Activated T-helper 2 cell treated with anti-CD3 and anti-CD28 coated beads, Interferon-gamma antibody, Interleukin-2, Interleukin-4, amounts not matched to agents 10 μg/mL and 5 μg/mL and 100 μg/mL, durations not matched to agents 14 hours and 24 hours and 36 hours (primary cell): ENCODE measurements at regions not wholly inside any gene's neighbourhood (a gene's known extent, or its start where the extent isn't known, plus 50 kb on each side); places are given as distances from the start of the nearest gene placed in this dataset.

Experiments used
- DNase-seq: peaks from one replicate; pipeline ENCODE4 v3.0.0; 2021; ENCODE audit warnings: low spot score
- H3K27ac Mint-ChIP-seq: one replicate; pipeline ENCODE4 v1.8.0; 2021; ENCODE audit warnings: mixed read lengths
- H3K27me3 Mint-ChIP-seq: one replicate; pipeline ENCODE4 v1.8.0; 2021; ENCODE audit warnings: low read depth, mixed read lengths
- H3K36me3 Mint-ChIP-seq: one replicate; pipeline ENCODE4 v1.8.0; 2021; ENCODE audit warnings: low read depth, mixed read lengths
- H3K4me1 Mint-ChIP-seq: one replicate; pipeline ENCODE4 v1.8.0; 2021; ENCODE audit warnings: low read depth, mixed read lengths
- H3K4me3 Mint-ChIP-seq: one replicate; pipeline ENCODE4 v1.8.0; 2021; ENCODE audit warnings: low read depth, mild to moderate bottlenecking, moderate library complexity, mixed read lengths
- H3K9me3 Mint-ChIP-seq: one replicate; pipeline ENCODE4 v1.8.0; 2021; ENCODE audit warnings: mixed read lengths
- intact Hi-C: fragments of 100-400 bp; cut with micrococcal nuclease; formaldehyde crosslinking; loops from one replicate; pipeline ENCODE4 v1.15.1; 2023

- H3K9me3 Mint-ChIP-seq: no peaks in the 10 kb centered on the region
- intact Hi-C loops: no loop called here
- H3K27me3 Mint-ChIP-seq: no peaks in the 10 kb centered on the region
Measured at GRCh38 chr4:137707102-137707620, 174.9 kb upstream of the PCDH18 start.

GRCh38 chr4:137705171-137705783 lies 173.0 kb upstream of the PCDH18 start:
- H3K27me3 Mint-ChIP-seq: no peaks in the 10 kb centered on the region
- no peak overlapping the region for H3K4me3 Mint-ChIP-seq

More at GRCh38 chr4:137707102-137707620, 174.9 kb upstream of the PCDH18 start:
- no peak for DNase-seq
- Mint-ChIP-seq H3K4me3 (no peak overlapping the region), H3K36me3 (no peaks in the 10 kb centered on the region), H3K27ac (no peak overlapping the region), H3K4me1 (no peaks in the 10 kb centered on the region)

GRCh38 chr4:137703195-137703594 lies 170.9 kb upstream of the PCDH18 start:
- no peak for DNase-seq
- H3K36me3 Mint-ChIP-seq: no peaks in the 10 kb centered on the region
- no peaks in the 10 kb centered on the region for H3K9me3 Mint-ChIP-seq
- H3K27ac Mint-ChIP-seq: no peak overlapping the region
- no peak overlapping the region for H3K4me3 Mint-ChIP-seq
- intact Hi-C loops: no loop called here
- H3K4me1 Mint-ChIP-seq: no peaks in the 10 kb centered on the region
- no peaks in the 10 kb centered on the region for H3K27me3 Mint-ChIP-seq

More at GRCh38 chr4:137705171-137705783, 173.0 kb upstream of the PCDH18 start:
- H3K36me3 Mint-ChIP-seq: no peaks in the 10 kb centered on the region
- DNase-seq: no peak
- H3K9me3 Mint-ChIP-seq: no peaks in the 10 kb centered on the region
- intact Hi-C loops: no loop called here
- H3K4me1 Mint-ChIP-seq: no peaks in the 10 kb centered on the region
- H3K27ac Mint-ChIP-seq: no peak overlapping the region

GRCh38 chr4:137702512-137702911 lies 170.2 kb upstream of the PCDH18 start:
- Mint-ChIP-seq H3K4me1 (no peaks in the 10 kb centered on the region), H3K36me3 (no peaks in the 10 kb centered on the region), H3K27me3 (no peaks in the 10 kb centered on the region), H3K9me3 (no peaks in the 10 kb centered on the region), H3K4me3 (no peak overlapping the region), H3K27ac (no peak overlapping the region)
- intact Hi-C loops: no loop called here
- no peak for DNase-seq

- intact Hi-C loops: no loop called here
- Mint-ChIP-seq H3K36me3 (no peaks in the 10 kb centered on the region), H3K4me3 (no peak overlapping the region), H3K27me3 (no peaks in the 10 kb centered on the region), H3K4me1 (no peaks in the 10 kb centered on the region), H3K9me3 (no peaks in the 10 kb centered on the region), H3K27ac (no peak overlapping the region)
- no peak for DNase-seq
Measured at GRCh38 chr4:137701401-137701800, 169.1 kb upstream of the PCDH18 start.

GRCh38 chr4:137700751-137701150 lies 168.5 kb upstream of the PCDH18 start:
- H3K9me3 Mint-ChIP-seq: no peaks in the 10 kb centered on the region
- no peaks in the 10 kb centered on the region for H3K27me3 Mint-ChIP-seq
- intact Hi-C loops: no loop called here
- H3K36me3 Mint-ChIP-seq: no peaks in the 10 kb centered on the region
- no peak overlapping the region for H3K27ac Mint-ChIP-seq
- H3K4me3 Mint-ChIP-seq: no peak overlapping the region
- no peak for DNase-seq
- H3K4me1 Mint-ChIP-seq: no peaks in the 10 kb centered on the region

GRCh38 chr4:137700072-137700471 lies 167.8 kb upstream of the PCDH18 start:
- no peak for DNase-seq
- H3K9me3 Mint-ChIP-seq: no peaks in the 10 kb centered on the region
- intact Hi-C loops: no loop called here
- no peak overlapping the region for H3K27ac Mint-ChIP-seq
- no peaks in the 10 kb centered on the region for H3K27me3 Mint-ChIP-seq
- H3K36me3 Mint-ChIP-seq: no peaks in the 10 kb centered on the region
- H3K4me3 Mint-ChIP-seq: no peak overlapping the region
- H3K4me1 Mint-ChIP-seq: no peaks in the 10 kb centered on the region

- Mint-ChIP-seq H3K4me3 (no peak overlapping the region), H3K4me1 (no peaks in the 10 kb centered on the region), H3K9me3 (no peaks in the 10 kb centered on the region), H3K36me3 (no peaks in the 10 kb centered on the region), H3K27me3 (no peaks in the 10 kb centered on the region), H3K27ac (no peak overlapping the region)
- DNase-seq: no peak
- intact Hi-C loops: no loop called here
Measured at GRCh38 chr4:137694138-137694537, 161.8 kb upstream of the PCDH18 start.

GRCh38 chr4:137693641-137694040 lies 161.3 kb upstream of the PCDH18 start:
- no peak for DNase-seq
- Mint-ChIP-seq H3K4me3 (no peak overlapping the region), H3K36me3 (no peaks in the 10 kb centered on the region), H3K9me3 (no peaks in the 10 kb centered on the region), H3K27me3 (no peaks in the 10 kb centered on the region), H3K27ac (no peak overlapping the region), H3K4me1 (no peaks in the 10 kb centered on the region)
- intact Hi-C loops: no loop called here

GRCh38 chr4:137692205-137692604 lies 159.9 kb upstream of the PCDH18 start:
- no peak overlapping the region for H3K27ac Mint-ChIP-seq
- H3K4me3 Mint-ChIP-seq: no peak overlapping the region
- intact Hi-C loops: no loop called here
- DNase-seq: no peak
- no peaks in the 10 kb centered on the region for H3K27me3 Mint-ChIP-seq
- H3K9me3 Mint-ChIP-seq: no peaks in the 10 kb centered on the region
- no peaks in the 10 kb centered on the region for H3K36me3 Mint-ChIP-seq
- H3K4me1 Mint-ChIP-seq: no peaks in the 10 kb centered on the region

GRCh38 chr4:137688651-137689050 lies 156.4 kb upstream of the PCDH18 start:
- Mint-ChIP-seq H3K4me3 (no peak overlapping the region), H3K27ac (no peak overlapping the region), H3K9me3 (no peaks in the 10 kb centered on the region), H3K4me1 (no peaks in the 10 kb centered on the region), H3K27me3 (no peaks in the 10 kb centered on the region), H3K36me3 (no peaks in the 10 kb centered on the region)
- intact Hi-C loops: no loop called here
- no peak for DNase-seq

- H3K27ac Mint-ChIP-seq: no peak overlapping the region
- H3K36me3 Mint-ChIP-seq: no peaks in the 10 kb centered on the region
- no peak overlapping the region for H3K4me3 Mint-ChIP-seq
- H3K9me3 Mint-ChIP-seq: no peaks in the 10 kb centered on the region
- no peaks in the 10 kb centered on the region for H3K27me3 Mint-ChIP-seq
- DNase-seq: no peak
- no peaks in the 10 kb centered on the region for H3K4me1 Mint-ChIP-seq
- intact Hi-C loops: no loop called here
Measured at GRCh38 chr4:137685357-137685756, 153.1 kb upstream of the PCDH18 start.

- intact Hi-C loops: no loop called here
- Mint-ChIP-seq H3K4me1 (no peaks in the 10 kb centered on the region), H3K4me3 (no peak overlapping the region), H3K9me3 (no peaks in the 10 kb centered on the region), H3K36me3 (no peaks in the 10 kb centered on the region), H3K27ac (no peak overlapping the region), H3K27me3 (no peaks in the 10 kb centered on the region)
- DNase-seq: no peak
Measured at GRCh38 chr4:137681081-137681480, 148.8 kb upstream of the PCDH18 start.

- H3K27me3 Mint-ChIP-seq: no peaks in the 10 kb centered on the region
- no peak for DNase-seq
- H3K4me1 Mint-ChIP-seq: no peaks in the 10 kb centered on the region
- intact Hi-C loops: no loop called here
- H3K36me3 Mint-ChIP-seq: no peaks in the 10 kb centered on the region
- peaks cover 5% of the 10 kb centered on the region for H3K9me3 Mint-ChIP-seq
- no peak overlapping the region for H3K4me3 Mint-ChIP-seq
- H3K27ac Mint-ChIP-seq: no peak overlapping the region
Measured at GRCh38 chr4:137678796-137679195, 146.5 kb upstream of the PCDH18 start.
